Loucy (cell line): ENCODE measurements at regions not wholly inside any gene's neighbourhood (a gene's known extent, or its start where the extent isn't known, plus 50 kb on each side); places are given as distances from the start of the nearest gene placed in this dataset.

Experiments used
- CTCF ChIP-seq: fragments of 200-600 bp; sonication (generic); conservative IDR thresholded peaks from 2 replicates; pipeline ENCODE4 v1.5.1; 2014; ENCODE audit warnings: mild to moderate bottlenecking, antibody characterized with exemption, low read length
- EZH2phosphoT487 ChIP-seq: fragments of 200-600 bp; IDR thresholded peaks from 2 replicates; pipeline ENCODE4 v1.6.1; 2018; ENCODE audit warnings: antibody characterized with exemption, mild to moderate bottlenecking, moderate library complexity, borderline replicate concordance

GRCh38 chr3:28138043-28138610, 103.3 kb upstream of the CMC1 start:
- TF ChIP-seq EZH2phosphoT487 (no peak), CTCF (no peak)
